DMS79 treated with DMSO at 0.1 percent for 48 hours (cell line): ENCODE measurements at regions not wholly inside any gene's neighbourhood (a gene's known extent, or its start where the extent isn't known, plus 50 kb on each side); places are given as distances from the start of the nearest gene placed in this dataset.
"Not testable (repeated sequence)": the region's sequence is repeated elsewhere in the genome, so short reads cannot be mapped to it uniquely, and the experiment has no call there.

ENCODE experiments used
- DNase-seq: peaks from one replicate; lab custom pipeline; 2025; lab: John Stamatoyannopoulos, UW

GRCh38 chr5:154702477-154702876 lies 52.7 kb upstream of the LARP1 start:
- DNase-seq = no peak

- not testable (repeated sequence) for DNase-seq
Measured at GRCh38 chr5:154701725-154702124, 53.5 kb upstream of the LARP1 start.

GRCh38 chr5:154701181-154701580 lies 54.0 kb upstream of the LARP1 start:
- DNase-seq = peak; percentile 28

- not testable (repeated sequence) for DNase-seq
Measured at GRCh38 chr5:154700289-154700928, 54.8 kb upstream of the LARP1 start.

GRCh38 chr5:154698763-154699162 lies 56.4 kb upstream of the LARP1 start:
- DNase-seq = no peak

GRCh38 chr5:154697371-154697770 lies 57.8 kb upstream of the LARP1 start:
- no peak for DNase-seq

- DNase-seq = no peak
Measured at GRCh38 chr5:154696891-154697290, 58.3 kb upstream of the LARP1 start.

- no peak for DNase-seq
Measured at GRCh38 chr5:154694159-154694558, 61.0 kb upstream of the LARP1 start.

- no peak for DNase-seq
Measured at GRCh38 chr5:154690488-154690887, 64.7 kb upstream of the LARP1 start.

GRCh38 chr5:154686490-154686889 lies 68.7 kb upstream of the LARP1 start:
- DNase-seq = no peak

- no peak for DNase-seq
Measured at GRCh38 chr5:154683101-154683880, 71.9 kb upstream of the LARP1 start.

- no peak for DNase-seq
Measured at GRCh38 chr5:154679501-154679900, 75.7 kb upstream of the LARP1 start.

GRCh38 chr5:154677921-154678320 lies 77.3 kb upstream of the LARP1 start:
- no peak for DNase-seq

GRCh38 chr5:154676508-154676907 lies 78.7 kb upstream of the LARP1 start:
- no peak for DNase-seq

- no peak for DNase-seq
Measured at GRCh38 chr5:154674029-154674428, 81.1 kb upstream of the LARP1 start.

- DNase-seq = no peak
Measured at GRCh38 chr5:154673506-154673905, 81.7 kb upstream of the LARP1 start.

GRCh38 chr5:154669913-154670312 lies 85.3 kb upstream of the LARP1 start:
- DNase-seq = not testable (repeated sequence)

- no peak for DNase-seq
Measured at GRCh38 chr5:154669402-154669801, 85.8 kb upstream of the LARP1 start.

GRCh38 chr5:154664869-154665268 lies 90.3 kb upstream of the LARP1 start:
- DNase-seq = no peak

- DNase-seq = no peak
Measured at GRCh38 chr5:154663424-154663823, 91.8 kb upstream of the LARP1 start.

GRCh38 chr5:154654486-154655371 lies 100.4 kb upstream of the LARP1 start:
- DNase-seq = no peak

GRCh38 chr5:154653764-154654485 lies 101.3 kb upstream of the LARP1 start:
- no peak for DNase-seq
